CD4-positive, alpha-beta T cell treated with Interleukin-21 for 1 hour (primary cell): ENCODE measurements at regions not wholly inside any gene's neighbourhood (a gene's known extent, or its start where the extent isn't known, plus 50 kb on each side); places are given as distances from the start of the nearest gene placed in this dataset.
A peak's percentile ranks its signal among the peaks of the same experiment; 100 is the strongest.

ENCODE experiments used
- DNase-seq: peaks from one replicate; pipeline ENCODE4 v3.0.0-alpha.2; 2020

DNA sequence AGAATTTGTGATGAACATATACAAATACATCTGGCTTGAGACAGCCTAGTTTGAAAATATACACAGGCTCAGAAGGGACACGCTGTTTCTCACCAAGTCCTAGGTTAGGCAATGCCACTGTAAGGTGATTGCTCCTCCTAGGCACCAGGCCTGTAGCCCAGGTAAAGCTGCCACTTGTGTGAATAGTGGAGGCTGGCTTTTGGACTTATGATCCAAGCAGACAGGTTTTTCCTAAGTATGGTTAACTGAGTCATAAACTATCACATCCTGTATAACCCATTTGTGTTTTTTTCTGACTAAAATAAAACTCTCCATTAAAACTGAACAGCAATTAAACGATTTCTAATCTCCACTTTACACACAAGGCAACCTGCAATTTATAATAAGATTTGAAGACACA lies 81.0 kb downstream of the SEMA4F start:
- no peak for DNase-seq

DNA sequence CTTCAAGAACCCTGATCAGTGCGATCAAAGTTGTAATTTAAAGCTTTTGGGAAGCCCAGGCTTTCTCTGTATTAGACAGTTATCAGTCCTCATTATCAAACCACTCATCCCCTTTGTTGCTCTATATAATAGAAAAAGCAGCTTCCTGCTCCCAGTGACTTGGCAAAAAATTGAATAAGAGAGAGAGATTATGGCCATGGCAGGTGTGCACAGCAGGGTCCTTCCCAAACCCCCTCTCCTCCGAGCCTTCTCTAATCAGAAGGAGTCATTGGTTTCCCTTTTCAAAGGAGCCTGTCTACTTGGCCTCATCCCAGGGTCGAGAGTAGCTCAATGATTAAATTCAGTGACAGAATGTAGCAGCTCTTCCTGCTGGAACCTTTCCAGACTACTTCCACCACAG lies 81.5 kb downstream of the SEMA4F start:
- no peak for DNase-seq

DNA sequence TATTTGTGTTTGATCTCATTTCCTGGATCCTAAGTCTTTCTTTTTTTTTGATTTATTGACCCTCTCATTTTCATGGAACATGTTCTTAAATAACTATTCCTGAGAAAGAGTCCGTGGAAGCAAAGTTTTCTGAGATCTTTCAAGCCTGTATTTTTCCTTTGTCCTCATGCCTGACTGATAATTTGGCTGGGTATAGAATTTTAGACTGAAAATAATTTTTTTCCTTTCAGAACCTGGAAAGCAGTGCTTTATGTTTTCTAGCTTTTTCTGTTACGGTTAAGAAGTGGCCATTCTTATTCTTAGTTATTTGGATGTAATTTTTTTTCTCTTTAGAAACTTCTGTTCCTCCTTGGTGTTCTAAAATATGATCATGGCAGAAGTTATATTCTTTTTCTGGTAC lies 82.5 kb downstream of the SEMA4F start:
- DNase-seq, result no peak

DNA sequence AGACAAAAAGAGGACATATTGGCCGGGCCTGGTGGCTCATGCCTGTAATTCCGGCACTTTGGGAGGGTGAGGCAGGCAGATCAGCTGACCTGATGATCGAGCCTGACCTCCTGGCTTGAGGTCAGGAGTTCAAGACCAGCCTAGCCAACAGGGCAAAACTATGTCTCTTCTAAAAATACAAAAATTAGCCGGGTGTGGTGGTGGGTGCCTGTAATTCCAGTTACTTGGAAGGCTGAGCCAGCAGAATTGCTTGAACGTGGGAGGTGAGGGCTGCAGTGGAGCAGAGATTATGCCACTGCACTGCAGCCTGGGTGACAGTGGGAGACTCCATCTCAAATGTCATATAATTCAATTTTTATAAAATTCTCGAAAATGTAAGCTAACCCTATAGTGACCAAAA lies 84.5 kb downstream of the SEMA4F start:
- no peak for DNase-seq

DNA sequence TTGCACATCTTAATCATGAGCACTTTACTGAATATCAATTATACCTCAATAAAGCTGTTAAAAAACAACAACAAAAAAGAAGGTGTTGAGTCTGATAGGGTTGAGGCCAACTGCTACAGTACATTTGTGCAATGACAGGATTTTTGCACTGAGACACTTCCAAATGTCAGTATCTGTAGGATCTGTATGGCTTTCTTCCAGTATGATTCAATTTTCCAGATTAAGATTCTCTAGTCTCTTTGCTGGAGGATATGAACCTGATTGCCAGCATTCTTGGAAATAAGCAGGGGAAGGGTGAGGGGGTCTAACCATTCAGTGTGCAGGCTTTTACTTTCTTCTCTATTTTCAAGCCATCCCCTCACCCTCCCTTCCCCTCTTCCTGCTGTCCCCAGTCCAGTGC lies 85.1 kb downstream of the SEMA4F start:
- DNase-seq, result no peak

DNA sequence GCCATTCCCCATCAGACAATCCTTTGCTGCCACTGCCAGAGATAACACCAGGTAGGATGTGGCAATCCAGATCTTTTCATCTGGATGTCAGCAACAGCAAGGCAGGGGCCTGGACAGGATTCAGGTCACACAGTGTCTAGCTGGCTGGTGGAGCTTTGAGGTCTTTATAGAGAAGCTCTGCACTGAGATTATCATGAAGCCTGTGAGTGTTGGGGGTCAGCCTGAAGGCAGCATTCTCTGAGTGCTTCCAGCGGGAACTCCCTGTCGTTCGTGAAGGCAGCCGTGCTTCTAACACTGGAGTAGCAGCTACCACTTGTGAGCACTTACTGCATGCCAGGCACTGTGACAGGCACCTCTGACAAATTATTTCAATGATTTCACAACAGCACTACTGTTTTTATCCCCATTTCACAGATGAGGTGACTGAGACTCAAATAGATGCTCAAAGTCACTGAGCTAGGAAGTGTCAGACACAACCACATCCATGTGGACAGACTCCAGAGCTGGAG lies 85.7 kb downstream of the SEMA4F start:
- DNase-seq, result no peak

DNA sequence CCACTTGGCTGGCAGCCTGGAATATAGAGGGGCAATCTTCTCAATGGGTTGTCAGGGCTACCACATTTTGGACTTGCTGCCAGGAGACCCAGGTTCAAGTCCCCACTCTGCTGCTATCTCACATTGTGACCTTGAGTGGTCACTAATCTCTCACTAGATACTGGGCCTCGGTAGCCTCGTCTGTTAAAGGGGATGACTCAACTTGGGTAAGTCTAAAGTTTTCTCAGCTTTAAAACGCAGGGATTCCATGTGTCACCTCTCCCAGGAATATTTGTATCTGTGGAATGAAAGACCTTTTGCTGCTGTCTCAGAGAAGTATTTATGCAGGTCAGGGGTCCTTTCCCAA lies 86.3 kb downstream of the SEMA4F start:
- DNase-seq, result no peak

DNA sequence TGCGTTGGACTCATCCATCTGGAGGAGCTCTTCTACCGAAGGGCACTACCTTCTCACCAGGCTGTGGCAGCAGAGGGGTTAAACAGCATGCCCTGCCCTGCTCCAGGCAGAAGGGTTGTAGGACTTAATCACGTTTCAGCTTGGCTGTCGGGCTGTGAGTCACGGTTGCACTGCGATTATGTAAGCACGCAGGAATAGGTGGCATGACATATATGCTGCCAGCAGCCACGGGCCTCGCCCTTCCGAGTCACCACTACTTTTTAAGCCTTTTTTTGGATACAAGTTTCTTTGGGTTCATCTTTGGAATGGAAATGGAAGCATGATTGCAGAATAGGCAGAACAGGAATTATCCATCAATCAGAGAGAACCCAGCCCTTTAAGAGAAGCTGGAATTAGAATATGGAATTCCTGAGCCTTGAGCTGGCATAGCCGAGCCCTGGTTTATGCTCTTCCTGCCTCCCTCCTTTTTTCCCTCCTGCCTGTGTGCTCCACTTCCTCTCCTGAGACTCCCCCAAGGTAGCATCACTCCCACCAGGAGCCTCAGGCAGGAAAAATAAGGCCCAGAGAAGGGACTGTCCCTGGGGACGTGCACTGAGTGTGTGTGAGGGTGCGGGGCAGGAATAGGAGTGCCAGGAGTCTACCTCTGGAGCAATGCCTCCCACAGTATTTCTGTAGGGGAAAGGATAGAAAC lies 86.8 kb downstream of the SEMA4F start:
- DNase-seq, result peak; percentile 1

DNA sequence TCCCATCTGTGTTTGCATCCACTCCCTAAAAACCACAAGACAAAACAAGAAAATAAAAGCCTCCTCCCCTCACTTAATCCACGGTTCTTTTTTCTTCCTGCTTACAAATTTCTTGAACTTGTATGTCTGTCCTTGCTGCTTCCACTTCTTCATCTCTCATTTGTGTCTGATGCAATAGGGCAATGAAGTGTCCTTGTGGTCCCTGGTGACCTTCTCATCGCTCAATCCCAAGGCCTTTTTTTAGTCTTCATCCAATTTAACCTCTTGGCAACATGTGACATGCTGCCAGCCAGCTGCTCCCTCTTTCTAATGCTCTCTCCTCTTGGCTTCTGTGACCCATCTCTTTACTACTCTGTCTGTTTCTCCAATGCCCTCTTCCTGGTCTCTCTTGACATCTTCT lies 87.6 kb downstream of the SEMA4F start:
- DNase-seq, result no peak

DNA sequence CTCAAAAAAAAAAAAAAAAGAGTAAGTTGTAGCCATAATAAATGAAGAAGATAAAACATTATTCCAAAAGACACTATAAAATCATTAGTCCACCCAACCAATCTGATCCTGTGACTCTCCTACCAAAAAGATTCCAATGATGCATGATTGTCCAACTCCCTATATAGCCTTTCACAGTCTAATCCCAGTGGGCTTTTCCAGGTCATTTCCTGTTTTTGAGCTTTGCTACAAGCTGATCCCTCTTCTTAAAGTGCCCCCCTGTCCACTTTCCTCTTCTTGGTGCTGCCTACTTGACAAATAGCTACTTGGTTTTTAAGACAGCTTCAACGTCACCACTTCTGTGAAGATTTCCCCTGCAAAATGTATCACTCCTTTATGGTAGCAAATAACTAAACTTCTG lies 88.4 kb downstream of the SEMA4F start:
- no peak for DNase-seq

DNA sequence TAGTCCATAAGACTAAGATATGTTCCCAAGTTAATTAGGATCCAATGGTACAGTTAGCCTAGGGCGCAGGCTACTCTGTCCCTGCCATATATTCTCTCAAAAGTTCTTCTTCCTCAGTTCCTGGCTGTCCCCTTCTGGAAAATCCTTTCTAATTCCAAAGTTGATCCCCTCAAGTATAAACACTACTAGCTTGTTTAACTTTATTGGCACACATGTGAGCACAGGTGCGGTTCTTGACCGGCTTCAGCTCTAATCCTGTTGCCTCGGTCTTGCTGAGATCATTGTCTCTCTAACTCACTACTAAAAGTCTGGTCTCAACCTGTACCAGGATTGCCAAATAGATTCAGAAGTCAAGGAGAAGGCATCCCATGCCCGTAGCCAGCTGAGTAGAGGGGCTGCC lies 89.0 kb downstream of the SEMA4F start:
- no peak for DNase-seq

DNA sequence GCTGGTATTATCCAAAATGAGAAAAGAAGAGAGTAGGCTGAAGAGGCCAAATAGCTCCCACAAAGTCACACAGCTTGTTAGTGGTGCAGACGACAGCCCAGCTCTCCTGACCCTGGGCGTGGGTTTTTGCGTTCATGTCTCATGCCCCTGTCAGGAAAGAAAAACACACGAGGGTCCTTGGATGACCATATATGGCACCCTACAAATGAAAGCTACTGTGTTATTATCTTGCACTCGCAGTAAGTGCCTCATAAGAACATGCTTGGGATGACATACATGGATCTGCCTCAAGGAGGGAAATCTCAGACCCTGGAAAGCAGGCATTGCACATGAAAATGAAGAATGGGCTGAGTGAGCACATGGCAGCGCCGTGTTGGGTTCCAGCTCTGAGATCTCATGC lies 89.7 kb downstream of the SEMA4F start:
- no peak for DNase-seq

DNA sequence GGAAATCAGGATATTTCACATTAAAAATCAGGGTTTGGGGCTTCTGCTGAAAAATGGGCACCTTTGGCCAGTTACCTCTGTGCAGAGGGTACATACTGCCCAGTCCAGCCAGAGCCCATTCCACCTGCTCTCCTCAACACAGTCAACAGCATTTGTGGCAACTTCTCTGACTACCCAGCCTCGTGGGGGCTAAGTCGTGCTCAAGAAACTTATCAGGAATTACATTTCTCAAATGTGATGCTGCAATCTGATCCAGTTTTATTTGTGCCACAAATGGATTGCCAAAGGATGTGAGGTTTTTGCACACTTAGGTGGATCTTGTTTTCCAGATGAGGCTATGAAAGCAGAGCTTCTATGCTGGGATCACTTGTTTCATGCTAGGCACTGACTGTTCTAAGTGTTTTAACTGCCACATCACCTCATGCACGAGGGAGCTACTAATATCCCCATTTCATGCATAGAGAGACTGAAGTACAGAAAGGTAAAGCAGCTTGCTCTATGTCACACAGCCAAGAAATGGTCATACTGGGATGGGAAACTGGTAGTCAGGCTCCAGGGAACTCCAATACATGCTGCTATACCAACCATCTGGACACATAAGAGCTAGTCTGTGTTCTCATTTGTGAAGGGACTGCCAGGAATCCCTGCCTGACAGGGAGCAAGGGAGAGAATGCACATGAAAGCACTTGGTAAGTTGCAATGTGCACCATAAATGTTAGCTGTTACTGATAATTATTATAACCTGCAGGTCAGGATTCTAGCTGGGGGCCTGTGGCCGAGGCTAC lies 89.0 kb upstream of the HK2 start:
- DNase-seq, result no peak

DNA sequence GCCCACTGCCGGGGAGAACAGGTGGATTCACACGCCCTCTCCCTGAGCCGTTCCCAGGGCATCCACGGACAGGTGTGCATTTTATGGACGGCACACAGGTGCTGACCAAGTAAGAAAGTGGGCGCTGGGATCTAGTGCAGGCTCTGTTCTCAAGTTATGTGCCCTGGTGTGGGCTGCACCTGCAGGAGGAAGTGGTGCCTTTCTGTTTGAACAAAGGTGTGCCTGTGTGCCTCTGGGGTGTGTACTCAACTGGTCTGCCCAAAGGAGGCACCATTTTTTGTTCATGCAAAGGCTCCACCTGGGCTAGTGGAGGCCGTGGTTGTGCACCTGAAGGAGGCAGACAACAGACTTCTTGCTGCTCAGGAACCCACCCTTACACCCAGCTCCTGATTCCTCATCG lies 88.2 kb upstream of the HK2 start:
- no peak for DNase-seq

DNA sequence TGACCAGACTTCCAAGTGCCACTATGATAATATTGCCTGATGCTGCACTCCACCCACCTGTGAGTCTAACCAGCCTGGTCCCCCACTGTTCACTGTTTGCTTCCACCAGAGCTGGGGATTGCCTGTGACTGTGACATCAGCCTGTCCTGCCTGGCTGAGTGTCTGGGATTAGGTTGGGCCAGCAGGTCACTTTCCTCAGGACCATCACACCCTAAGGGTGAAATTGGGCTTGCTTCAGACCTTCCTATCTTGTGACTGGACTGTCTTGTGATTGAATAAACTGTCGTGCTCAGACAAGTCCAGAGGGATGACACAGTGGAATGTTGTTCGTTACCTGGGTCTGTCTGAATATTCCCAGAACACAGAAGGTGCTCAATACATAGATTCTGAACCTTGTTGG lies 87.4 kb upstream of the HK2 start:
- DNase-seq, result no peak

DNA sequence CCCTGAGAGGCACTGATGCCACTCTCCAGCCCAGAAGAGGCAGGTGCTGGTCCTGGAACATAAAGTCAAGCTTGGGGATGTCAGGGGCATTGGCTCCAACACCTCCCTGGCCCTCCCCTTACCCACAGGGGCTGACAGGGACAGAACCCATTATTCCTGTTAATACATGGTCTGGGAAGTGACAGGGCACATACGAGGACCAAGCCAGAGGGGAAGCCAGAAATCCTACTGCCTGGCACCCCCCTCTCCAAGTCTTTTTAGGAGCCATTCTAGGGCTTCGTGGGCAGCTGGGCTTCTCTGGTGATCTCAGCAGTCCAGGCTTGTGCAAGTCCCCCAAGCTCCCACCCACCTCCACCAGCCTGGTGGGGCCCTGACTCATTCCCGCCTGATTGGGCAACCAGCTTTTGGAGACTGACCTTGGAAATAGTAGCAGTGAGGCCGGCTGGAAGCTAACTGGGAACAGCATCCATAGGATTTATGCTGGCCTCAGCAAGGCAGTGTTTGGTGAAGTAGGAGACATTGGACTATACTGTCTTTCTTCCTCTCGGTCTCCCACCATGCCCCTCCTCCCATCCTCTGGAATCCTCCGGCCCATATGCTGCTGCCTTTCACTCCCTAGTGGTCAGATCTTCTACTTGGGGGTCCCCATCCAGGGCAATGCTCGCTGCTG lies 86.4 kb upstream of the HK2 start:
- no peak for DNase-seq

DNA sequence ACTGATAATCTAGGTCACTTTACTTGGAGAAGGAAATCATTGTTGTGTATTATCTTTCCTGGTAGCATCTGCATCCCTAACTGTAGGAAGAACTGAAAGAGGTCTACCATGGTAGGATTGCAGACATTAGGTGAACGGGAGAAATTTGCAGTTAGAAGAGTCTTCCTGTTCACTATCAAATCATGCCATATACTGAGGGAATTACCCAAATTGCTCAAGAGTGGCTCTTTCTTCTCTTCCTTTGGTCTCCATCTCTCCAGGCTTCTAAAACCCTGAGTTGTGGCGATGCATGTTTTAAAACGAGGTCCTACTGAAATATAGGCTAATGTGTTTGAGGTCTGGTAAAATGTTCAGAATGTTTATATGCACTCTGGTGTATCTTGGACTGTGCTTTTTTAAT lies 85.3 kb upstream of the HK2 start:
- no peak for DNase-seq

DNA sequence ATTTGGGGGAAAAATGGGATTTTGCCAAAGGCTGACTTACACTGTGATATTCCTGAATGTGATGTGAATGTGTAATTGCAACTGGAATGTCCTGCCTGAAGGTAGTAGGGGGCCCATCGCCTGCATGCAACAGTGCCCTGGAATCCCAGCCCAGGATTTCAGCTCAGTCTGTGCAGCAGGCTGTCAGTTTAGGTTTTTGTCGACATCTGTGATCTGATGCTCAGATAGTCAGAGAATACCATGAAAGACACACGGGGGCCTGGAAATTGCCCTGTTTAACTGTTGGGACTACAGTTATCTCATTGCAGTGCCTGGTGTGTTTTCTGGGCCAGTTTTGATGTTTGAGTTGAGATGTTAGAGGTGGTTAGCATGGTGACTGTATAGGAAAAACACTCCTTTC lies 84.5 kb upstream of the HK2 start:
- no peak for DNase-seq

DNA sequence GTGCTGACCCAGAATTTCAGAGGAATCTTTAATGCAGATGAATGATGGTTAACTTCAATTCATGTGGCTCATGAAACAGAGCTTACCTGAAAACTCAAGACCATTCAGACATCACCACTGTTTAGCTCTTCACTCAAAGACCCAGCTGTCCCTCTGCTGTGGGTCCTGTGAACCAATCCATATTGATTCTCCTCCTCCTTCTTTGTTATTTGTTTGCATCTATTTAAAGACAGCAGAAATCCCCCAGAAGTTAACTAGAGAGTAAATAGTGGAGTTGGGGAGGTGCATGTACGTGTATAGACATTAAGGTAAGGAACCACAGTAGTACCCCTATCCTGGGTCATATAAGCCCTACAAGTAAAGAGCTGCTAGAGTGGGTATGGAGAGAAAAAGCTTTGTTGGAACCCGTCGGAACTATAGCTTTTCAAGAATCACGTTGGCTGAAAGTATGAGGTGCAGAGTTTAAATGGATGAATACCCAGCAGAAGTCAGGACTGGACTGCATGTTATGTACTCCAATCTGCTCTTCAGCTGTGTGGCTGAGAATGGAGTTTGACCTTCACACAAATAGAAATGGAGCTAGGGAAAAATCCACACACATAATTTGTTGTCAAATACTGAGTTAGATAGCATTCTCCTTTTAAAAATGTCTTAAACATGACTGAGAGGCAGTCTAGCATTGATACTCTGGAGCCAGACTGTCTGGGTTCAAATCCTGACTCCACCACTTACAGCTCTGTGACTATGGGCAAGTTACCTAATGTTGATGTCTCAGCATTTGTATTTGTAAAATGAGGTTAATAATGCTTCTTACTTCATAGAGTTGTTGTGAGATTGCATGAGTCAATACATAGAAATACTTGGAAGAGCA lies 81.7 kb upstream of the HK2 start:
- no peak for DNase-seq

DNA sequence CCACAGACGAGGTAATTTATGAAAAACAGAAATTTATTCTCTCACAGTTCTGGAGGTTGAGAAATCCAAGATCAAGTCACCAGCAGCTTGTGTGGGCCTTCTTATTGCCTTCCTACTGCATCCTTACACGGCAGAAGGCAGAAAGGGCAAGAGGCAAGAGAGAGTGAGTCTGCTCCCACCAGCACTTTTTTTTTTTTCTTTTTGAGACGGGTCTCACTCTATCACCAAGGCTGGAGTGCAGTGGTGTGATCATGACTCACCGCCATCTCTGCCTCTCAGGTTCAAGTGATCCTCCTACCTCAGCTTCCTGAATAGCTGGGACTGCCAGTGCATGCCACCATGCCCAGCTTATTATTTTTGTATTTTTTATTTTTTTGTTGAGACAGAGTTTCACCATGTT lies 78.5 kb upstream of the HK2 start:
- no peak for DNase-seq

DNA sequence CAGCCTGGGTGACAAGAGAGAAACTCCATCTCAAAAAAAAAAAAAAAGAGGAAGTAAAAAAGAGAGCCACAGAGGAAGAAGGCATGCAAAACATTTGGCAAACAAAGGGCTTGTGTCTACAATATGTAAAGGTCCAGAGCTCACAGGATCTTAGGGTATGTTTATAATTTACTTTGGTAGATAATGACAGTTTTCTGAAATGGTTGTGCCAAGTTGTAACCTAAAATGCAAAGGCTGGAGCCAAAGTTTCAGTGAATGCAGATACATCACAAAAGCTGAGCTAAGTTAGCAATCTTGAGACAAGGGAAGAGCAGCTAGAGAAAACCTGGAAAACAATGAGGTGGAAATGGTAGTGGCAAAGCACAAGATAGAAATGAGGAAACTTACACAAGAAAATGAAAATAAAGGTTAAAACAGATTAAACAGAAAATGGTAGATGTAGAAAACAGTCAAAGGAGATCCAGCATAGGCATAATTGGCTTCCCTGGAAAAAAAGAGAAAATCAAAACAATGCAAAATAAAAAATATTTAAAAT lies 77.5 kb upstream of the HK2 start:
- no peak for DNase-seq

DNA sequence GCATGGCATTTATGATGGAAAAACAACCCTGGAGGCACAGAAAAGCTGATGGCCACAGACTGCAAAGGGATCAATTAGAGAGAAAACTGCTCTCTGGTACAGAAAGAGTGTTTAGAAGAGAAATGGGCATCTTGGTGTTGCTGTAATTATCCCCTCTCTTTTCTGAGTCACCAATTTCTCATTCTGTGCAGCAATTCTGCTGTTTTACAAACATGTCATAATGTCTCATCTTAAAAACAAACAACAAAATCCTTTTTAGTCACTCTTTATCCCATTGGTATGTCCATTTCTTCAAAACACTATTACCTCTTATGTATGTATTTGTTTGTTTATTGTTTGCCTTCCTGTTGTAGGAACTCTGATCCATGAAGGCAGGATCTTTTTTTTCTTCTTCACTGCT lies 73.9 kb upstream of the HK2 start:
- no peak for DNase-seq
